Astrocyte (in vitro differentiated cells and primary cell): ENCODE measurements at regions not wholly inside any gene's neighbourhood (a gene's known extent, or its start where the extent isn't known, plus 50 kb on each side); places are given as distances from the start of the nearest gene placed in this dataset.

ENCODE experiments used
- CTCF ChIP-seq: IDR thresholded peaks from 2 replicates; pipeline ENCODE4 v1.5.1; 2011; ENCODE audit warnings: low read depth, mild to moderate bottlenecking, inconsistent platforms, low read length, moderate library complexity; ENCODE audit not compliant: insufficient read depth
- EZH2 ChIP-seq: IDR thresholded peaks from 2 replicates; pipeline ENCODE4 v1.6.1; 2012; ENCODE audit warnings: mild to moderate bottlenecking, low read length, inconsistent platforms; ENCODE audit not compliant: insufficient read depth

GRCh38 chrX:44705817-44706551 is 137.8 kb upstream of the DUSP21 start:
- TF ChIP-seq CTCF = no peak
- TF ChIP-seq EZH2 = no peak
